ENCODE measurements at regions not wholly inside any gene's neighbourhood (a gene's known extent, or its start where the extent isn't known, plus 50 kb on each side); places are given as distances from the start of the nearest gene placed in this dataset.

DNA sequence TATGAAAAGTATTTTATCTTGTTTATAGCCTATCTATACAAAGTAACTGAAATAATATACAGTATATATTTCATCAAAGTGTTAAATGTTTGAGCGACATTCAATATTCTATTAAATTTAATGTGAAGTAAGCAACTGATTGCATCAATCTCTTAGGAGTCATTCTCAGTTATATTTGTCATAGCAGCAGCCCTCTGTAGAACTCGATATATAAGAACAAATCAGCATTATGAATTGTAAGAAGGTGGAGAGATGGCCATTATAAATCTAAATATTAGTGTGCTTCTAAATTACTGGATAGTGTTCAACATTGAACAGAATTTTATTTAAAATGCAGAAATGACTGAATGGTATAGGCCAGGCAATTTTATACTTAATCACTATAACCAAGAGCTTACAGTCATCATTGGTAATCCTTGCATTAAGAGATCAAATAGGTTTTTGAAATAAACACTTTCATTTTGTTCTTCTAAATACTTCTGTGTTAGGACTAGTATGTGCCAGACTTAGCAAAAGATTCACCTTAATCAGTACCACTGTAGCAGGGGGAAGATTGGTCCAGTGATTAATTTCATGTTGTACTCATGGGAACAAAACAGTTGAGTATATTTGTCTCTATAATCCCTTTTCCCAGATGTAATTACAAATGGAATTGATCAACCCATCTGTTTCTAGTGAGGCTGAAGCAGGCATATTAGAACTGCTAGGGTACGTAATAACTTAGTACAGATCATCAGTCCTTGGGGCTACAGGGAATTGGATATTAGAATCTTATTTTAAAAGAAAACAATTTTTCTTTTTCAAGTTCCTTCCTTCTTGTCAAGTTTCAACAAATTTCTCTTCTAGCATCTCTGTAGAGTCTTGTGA lies 108.3 kb upstream of the TYRP1 start:
- H3K27me3 ChIP-seq (ENCODE audit: low read depth) = no peaks in the 10 kb centered on the region
- DNase-seq = no peak
- no peaks in the 10 kb centered on the region for H3K9me3 ChIP-seq
- no peak overlapping the region for H3K27ac ChIP-seq
- no peaks in the 10 kb centered on the region for H3K4me1 ChIP-seq
- no peaks in the 10 kb centered on the region for H3K36me3 ChIP-seq
- TF ChIP-seq, protein P1, sequence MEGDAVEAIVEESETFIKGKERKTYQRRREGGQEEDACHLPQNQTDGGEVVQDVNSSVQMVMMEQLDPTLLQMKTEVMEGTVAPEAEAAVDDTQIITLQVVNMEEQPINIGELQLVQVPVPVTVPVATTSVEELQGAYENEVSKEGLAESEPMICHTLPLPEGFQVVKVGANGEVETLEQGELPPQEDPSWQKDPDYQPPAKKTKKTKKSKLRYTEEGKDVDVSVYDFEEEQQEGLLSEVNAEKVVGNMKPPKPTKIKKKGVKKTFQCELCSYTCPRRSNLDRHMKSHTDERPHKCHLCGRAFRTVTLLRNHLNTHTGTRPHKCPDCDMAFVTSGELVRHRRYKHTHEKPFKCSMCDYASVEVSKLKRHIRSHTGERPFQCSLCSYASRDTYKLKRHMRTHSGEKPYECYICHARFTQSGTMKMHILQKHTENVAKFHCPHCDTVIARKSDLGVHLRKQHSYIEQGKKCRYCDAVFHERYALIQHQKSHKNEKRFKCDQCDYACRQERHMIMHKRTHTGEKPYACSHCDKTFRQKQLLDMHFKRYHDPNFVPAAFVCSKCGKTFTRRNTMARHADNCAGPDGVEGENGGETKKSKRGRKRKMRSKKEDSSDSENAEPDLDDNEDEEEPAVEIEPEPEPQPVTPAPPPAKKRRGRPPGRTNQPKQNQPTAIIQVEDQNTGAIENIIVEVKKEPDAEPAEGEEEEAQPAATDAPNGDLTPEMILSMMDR (IDR thresholded peaks at IDR 0.05) = no peak
- intact Hi-C loops (cut with DNase I) = no loop called here
- ATAC-seq = no peak
- no peak overlapping the region for H3K4me3 ChIP-seq

GRCh38 chr9:12595400-12595799 lies 97.8 kb upstream of the TYRP1 start:
- Histone ChIP-seq H3K27me3 (ENCODE audit: low read depth) (no peaks in the 10 kb centered on the region), H3K4me3 (no peak overlapping the region), H3K36me3 (no peaks in the 10 kb centered on the region), H3K9me3 (no peaks in the 10 kb centered on the region), H3K4me1 (no peaks in the 10 kb centered on the region), H3K27ac (no peak overlapping the region)
- ATAC-seq = no peak
- intact Hi-C loops (cut with DNase I) = no loop called here
- DNase-seq = no peak
- TF ChIP-seq, protein P1 (IDR thresholded peaks at IDR 0.05) = no peak

GRCh38 chr9:12604164-12604821 lies 88.9 kb upstream of the TYRP1 start:
- Histone ChIP-seq H3K4me3 (no peak overlapping the region), H3K9me3 (no peaks in the 10 kb centered on the region), H3K36me3 (no peaks in the 10 kb centered on the region), H3K27me3 (ENCODE audit: low read depth) (no peaks in the 10 kb centered on the region), H3K4me1 (no peaks in the 10 kb centered on the region), H3K27ac (no peak overlapping the region)
- intact Hi-C loops (cut with DNase I) = no loop called here
- no peak for ATAC-seq
- TF ChIP-seq, protein P1 (IDR thresholded peaks at IDR 0.05) = no peak
- DNase-seq = no peak

DNA sequence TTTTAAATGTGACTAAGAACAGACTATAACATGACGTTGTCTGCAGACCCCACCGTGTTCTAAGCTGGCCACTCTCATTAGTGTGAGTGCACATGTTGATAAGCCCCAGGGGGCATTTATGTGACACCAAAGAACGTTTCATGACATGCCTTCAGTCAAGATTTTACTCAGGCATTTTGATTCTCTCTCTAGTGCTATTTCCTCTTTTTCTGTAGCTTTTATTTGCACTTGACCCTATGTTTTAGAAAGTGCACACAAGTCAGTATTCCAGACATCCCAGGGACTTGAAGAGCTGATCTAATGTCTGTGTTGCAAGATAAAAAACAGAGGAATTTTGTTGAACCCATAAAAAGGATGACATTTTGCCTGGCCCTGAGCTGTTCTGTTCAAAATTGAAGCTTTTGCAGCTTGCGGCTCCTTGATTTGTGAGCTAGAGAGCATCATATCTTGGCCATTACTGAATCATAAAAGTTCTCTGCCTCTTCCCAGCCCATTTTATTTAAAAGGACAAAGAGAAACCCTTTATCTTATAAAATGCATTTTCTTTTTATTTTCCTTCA lies 80.9 kb upstream of the TYRP1 start:
- Histone ChIP-seq H3K4me1 (no peaks in the 10 kb centered on the region), H3K27me3 (ENCODE audit: low read depth) (no peaks in the 10 kb centered on the region), H3K36me3 (no peaks in the 10 kb centered on the region), H3K9me3 (no peaks in the 10 kb centered on the region), H3K27ac (no peak overlapping the region), H3K4me3 (no peak overlapping the region)
- DNase-seq (no peak), ATAC-seq (no peak)
- TF ChIP-seq, protein P1 (IDR thresholded peaks at IDR 0.05) = no peak
- intact Hi-C loops (cut with DNase I) = no loop called here

- H3K9me3 ChIP-seq = no peaks in the 10 kb centered on the region
- H3K4me1 ChIP-seq = no peaks in the 10 kb centered on the region
- no peaks in the 10 kb centered on the region for H3K27me3 ChIP-seq (ENCODE audit: low read depth)
- no peak for ATAC-seq
- H3K36me3 ChIP-seq = no peaks in the 10 kb centered on the region
- TF ChIP-seq, protein P1 (IDR thresholded peaks at IDR 0.05) = no peak
- no peak overlapping the region for H3K27ac ChIP-seq
- intact Hi-C loops (cut with DNase I) = no loop called here
- DNase-seq = no peak
- no peak overlapping the region for H3K4me3 ChIP-seq
Measured at GRCh38 chr9:12613071-12613470, 80.1 kb upstream of the TYRP1 start.
